ENCODE measurements at regions not wholly inside any gene's neighbourhood (a gene's known extent, or its start where the extent isn't known, plus 50 kb on each side); places are given as distances from the start of the nearest gene placed in this dataset.

- TF ChIP-seq CTCF (IDR thresholded peaks at IDR 0.05) (no peak), POLR2A (IDR thresholded peaks at IDR 0.05) (no peak)
Observed at GRCh38 chr12:85725991-85726390, 110.2 kb downstream of the RASSF9 start.
